Caki2 (cell line): ENCODE measurements at regions not wholly inside any gene's neighbourhood (a gene's known extent, or its start where the extent isn't known, plus 50 kb on each side); places are given as distances from the start of the nearest gene placed in this dataset.

Source experiments
- DNase-seq: peaks from one replicate; pipeline ENCODE4 v3.0.0-alpha.2; 2015; ENCODE audit warnings: low read depth
- in situ Hi-C: cut with HindIII; loops from 2 replicates; pipeline ENCODE4 v1.10.0; 2016; ENCODE audit warnings: low sequenced_read_pairs, low pct_unique_long_range_greater_than_20kb, mixed read lengths

DNA sequence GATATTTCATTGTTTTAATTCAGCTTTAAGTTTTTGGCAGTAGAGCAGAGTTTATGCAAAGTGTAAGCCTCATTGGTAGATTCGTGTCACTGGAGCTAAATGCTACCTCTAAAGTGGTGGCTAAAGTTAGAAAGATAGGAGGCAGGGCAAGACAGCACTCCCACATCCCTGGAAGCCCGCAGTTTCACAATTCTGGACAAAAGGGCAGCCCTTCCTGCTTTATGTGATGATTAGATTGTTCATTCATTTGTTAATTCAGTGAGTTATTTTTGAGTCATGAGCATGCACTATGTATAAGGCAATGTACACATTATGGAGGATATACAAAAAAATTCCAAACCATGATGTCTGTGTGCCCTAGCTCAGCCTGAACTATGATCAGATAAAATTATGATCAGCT is 52.1 kb upstream of the EIF3M start:
- in situ Hi-C loops = no loop called here
- DNase-seq = no peak

- no peak for DNase-seq
- in situ Hi-C loops = no loop called here
Measured at GRCh38 chr11:32529994-32530588, 53.5 kb upstream of the EIF3M start.

GRCh38 chr11:32527261-32528175 is 56.1 kb upstream of the EIF3M start:
- peak; percentile 86 for DNase-seq
- in situ Hi-C loops = no loop called here

- in situ Hi-C loops = no loop called here
- DNase-seq = no peak
Measured at GRCh38 chr11:32526760-32527159, 56.9 kb upstream of the EIF3M start.

DNA sequence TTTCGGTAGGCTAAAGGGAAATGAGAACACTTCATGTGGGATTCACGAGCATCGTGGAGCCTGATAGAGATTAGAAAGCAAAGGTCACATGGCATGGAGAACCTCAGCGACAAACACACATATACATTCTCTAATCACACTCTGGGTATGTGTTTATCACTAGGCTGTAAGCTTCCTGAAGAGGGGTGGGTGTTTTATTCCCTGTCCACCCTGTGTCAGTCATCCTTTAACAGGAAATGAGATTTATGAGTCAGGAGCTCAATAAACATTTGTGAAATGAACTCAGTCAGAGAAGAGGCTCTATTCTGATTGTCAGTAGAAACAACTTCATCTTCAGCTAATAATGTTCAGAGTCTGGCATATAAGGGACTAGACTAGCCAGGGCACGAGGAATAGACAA is 71.7 kb upstream of the EIF3M start:
- in situ Hi-C loops = no loop called here
- no peak for DNase-seq

DNA sequence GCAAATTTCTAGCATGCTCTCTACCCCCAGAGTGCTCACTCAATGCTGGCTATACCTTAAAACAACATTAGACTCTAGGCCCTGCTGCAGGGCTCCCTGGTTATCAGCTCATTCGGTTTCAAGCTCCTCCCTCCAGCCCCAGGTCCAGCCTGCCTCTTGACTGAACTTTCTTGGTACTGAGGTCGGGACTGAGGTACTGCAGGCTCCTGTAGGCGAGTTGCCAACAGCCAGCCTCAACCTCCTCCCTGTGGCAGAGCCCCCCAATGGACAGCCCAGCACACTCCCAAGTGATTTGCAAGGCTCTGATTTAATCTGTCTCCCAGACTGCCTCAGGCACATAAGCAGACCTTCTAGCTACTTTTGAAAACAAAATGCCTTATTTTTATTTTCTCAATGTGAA is 73.6 kb upstream of the EIF3M start:
- DNase-seq = no peak
- in situ Hi-C loops = no loop called here

GRCh38 chr11:32508780-32509179 is 73.4 kb upstream of the WT1 start:
- in situ Hi-C loops = no loop called here

DNA sequence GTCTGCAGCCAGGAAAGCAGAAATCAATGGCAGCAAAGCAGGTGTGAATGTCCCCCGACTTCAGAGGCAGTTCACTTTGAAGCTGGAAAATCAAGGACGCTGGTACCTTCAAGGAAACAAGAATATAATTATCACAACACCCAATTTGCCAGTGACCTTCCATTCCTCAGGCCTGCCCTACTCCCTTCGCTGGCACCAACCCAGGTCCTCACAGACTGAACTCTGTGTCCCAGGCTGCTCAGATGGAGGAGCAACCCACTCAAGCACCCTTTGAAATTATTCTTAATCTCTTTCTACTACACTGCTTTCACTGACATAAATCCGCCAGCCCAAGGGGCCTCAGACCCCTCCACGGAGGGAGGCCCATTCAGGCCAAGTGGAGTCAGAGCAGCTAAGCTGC is 64.7 kb upstream of the WT1 start:
- no peak for DNase-seq
- in situ Hi-C loops = no loop called here

More at GRCh38 chr11:32508780-32509179, 73.4 kb upstream of the WT1 start:
- DNase-seq = no peak

DNA sequence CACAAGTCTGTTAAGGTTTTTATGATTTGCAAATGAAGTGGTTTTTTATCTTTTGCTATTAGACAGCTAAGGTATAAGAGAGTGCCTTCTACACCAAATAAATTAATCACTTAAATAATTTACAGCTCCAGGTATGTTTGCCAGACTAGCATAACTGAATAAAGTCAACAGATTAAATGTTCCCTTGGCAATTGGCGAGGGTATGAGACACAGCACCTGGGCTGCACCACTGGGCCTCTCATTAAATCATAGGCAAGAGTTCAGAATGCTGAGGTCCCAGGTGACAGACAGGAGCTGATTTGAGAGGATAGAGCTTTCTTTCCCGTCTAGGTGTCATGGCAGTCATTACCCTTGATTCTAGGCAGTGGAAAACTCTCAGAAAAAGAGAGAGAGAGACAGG is 62.6 kb upstream of the WT1 start:
- in situ Hi-C loops = no loop called here
- no peak for DNase-seq

DNA sequence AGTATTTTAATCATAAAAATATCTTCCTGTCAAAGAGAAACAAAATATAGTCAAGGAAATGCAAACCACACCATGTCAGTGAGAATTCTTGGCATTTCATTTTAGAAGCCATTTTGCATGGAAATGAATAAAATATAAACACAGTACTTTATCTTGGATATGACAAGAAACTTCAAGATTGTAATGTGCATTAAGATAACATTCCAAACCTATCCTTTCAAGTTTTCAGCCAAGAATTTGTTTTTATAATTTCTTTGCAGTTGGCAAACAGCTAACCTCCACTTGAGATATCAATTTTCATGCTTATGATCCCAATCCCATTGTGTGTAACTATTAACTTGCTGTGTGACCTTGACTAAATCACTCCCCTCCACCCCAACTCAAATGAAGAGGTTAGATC is 59.3 kb upstream of the WT1 start:
- DNase-seq = no peak
- in situ Hi-C loops = no loop called here

DNA sequence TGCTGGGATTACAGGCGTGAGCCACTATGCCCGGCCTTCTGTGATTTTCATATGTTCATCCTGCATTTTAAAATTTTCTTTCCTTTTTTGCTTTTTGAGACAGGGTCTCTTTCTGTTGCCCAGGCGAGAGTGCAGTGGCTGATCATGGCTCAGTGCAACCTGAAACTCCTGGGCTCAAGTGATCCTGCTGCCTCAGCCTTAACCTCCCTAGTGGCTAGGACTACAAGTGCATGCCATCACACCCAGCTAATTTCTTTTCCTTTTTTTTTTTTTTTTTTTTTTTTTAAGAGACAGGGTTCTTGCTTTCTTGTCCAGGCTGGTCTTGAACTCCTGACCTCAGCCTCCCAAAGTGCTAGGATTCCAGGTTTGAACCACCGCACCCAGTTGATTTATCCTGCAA is 54.1 kb upstream of the WT1 start:
- DNase-seq = no peak
- in situ Hi-C loops = no loop called here

DNA sequence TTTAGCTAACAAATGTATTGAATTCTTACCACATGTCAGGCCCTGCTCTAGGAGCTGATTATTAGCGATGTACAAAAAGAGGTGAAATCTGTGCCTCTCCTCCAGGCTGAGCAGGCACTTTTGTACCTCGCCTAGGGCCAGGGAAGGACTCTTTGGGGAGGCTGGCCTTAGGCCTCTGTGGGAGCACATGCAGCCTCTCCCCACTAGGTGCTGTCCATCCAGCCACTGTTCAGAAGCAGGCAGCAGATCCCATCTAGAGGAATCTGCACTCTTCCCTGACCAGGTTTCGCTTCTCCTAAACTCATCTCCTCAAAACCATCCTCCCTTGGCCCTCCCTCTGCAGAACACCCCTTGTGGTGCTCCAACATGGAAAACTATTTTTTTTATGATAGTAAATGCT is 51.9 kb upstream of the WT1 start:
- in situ Hi-C loops = no loop called here

DNA sequence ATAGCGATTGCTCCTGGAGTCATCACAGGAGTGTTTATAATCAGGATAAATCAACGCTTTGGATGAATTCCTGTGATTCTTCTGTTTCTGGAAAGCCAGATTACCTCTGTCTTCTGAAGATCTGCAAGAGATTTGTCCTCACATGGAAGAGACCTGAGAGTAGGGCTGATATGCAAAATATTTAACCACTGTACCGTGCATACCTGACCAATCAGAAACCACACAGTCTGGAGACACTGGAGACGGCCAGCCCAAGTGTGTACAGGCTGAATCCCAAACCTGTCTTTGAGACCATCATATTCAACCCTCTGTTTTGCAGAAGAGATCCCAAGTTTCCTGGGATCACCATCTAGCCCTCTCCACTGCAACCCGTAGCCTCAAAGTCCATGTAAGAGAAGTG is 50.4 kb upstream of the WT1 start:
- in situ Hi-C loops = no loop called here

More for the DNA sequence above, 51.9 kb upstream of the WT1 start:
- DNase-seq = no peak

More for the DNA sequence above, 50.4 kb upstream of the WT1 start:
- DNase-seq = no peak
